AG08396 (cell line): ENCODE measurements at regions not wholly inside any gene's neighbourhood (a gene's known extent, or its start where the extent isn't known, plus 50 kb on each side); places are given as distances from the start of the nearest gene placed in this dataset.
"Not testable (repeated sequence)": the region's sequence is repeated elsewhere in the genome, so short reads cannot be mapped to it uniquely, and the experiment has no call there.

Experiments used
- DNase-seq: peaks from one replicate; pipeline ENCODE4 v3.0.0; 2012; ENCODE audit warnings: low spot score, mixed read lengths

- peak; percentile 29 for DNase-seq
These were observed 337.5 kb upstream of the CITED2 start for GRCh38 chr6:139711804-139712585.

- DNase-seq: no peak
These were observed 336.1 kb upstream of the CITED2 start for GRCh38 chr6:139710556-139710955.

GRCh38 chr6:139708337-139709199, 334.1 kb upstream of the CITED2 start:
- peak; percentile 86 for DNase-seq

GRCh38 chr6:139706912-139707311, 332.5 kb upstream of the CITED2 start:
- no peak for DNase-seq

GRCh38 chr6:139705284-139705683, 330.8 kb upstream of the CITED2 start:
- no peak for DNase-seq

GRCh38 chr6:139703780-139704179, 329.3 kb upstream of the CITED2 start:
- no peak for DNase-seq

GRCh38 chr6:139702706-139703105, 328.3 kb upstream of the CITED2 start:
- no peak for DNase-seq

- DNase-seq: no peak
These were observed 327.2 kb upstream of the CITED2 start for GRCh38 chr6:139701695-139702094.

- no peak for DNase-seq
These were observed 326.6 kb upstream of the CITED2 start for GRCh38 chr6:139701003-139701402.

GRCh38 chr6:139699911-139700310, 325.5 kb upstream of the CITED2 start:
- DNase-seq: no peak

- peak; percentile 57 for DNase-seq
These were observed 324.9 kb upstream of the CITED2 start for GRCh38 chr6:139699335-139699734.

- DNase-seq: no peak
These were observed 324.2 kb upstream of the CITED2 start for GRCh38 chr6:139698526-139699176.

GRCh38 chr6:139697856-139698255, 323.4 kb upstream of the CITED2 start:
- not testable (repeated sequence) for DNase-seq

- DNase-seq: not testable (repeated sequence)
These were observed 322.5 kb upstream of the CITED2 start for GRCh38 chr6:139696991-139697390.

GRCh38 chr6:139695361-139695760, 320.9 kb upstream of the CITED2 start:
- no peak for DNase-seq

GRCh38 chr6:139693735-139694134, 319.3 kb upstream of the CITED2 start:
- no peak for DNase-seq

GRCh38 chr6:139690007-139690406, 315.6 kb upstream of the CITED2 start:
- no peak for DNase-seq

GRCh38 chr6:139687055-139687454, 312.6 kb upstream of the CITED2 start:
- DNase-seq: no peak

GRCh38 chr6:139686308-139686707, 311.9 kb upstream of the CITED2 start:
- no peak for DNase-seq

GRCh38 chr6:139685009-139685408, 310.6 kb upstream of the CITED2 start:
- DNase-seq: no peak

- DNase-seq: no peak
These were observed 306.4 kb upstream of the CITED2 start for GRCh38 chr6:139680819-139681218.

- no peak for DNase-seq
These were observed 305.2 kb upstream of the CITED2 start for GRCh38 chr6:139679516-139680179.
